Body of pancreas (tissue), 4 donors: ENCODE measurements at regions not wholly inside any gene's neighbourhood (a gene's known extent, or its start where the extent isn't known, plus 50 kb on each side); places are given as distances from the start of the nearest gene placed in this dataset.

Experiments
- CTCF ChIP-seq, 7 experiments: fragments of 450-650 bp in 4 of 7; fragments of 200-600 bp in 3 of 7; sonication (generic) in 3 of 7; IDR thresholded peaks; one replicate each; pipeline ENCODE4 v1.5.1; 2016 to 2019; ENCODE audit warnings: antibody characterized with exemption in 7 of 7
- POLR2A ChIP-seq, 3 donors: fragments of 450-650 bp; IDR thresholded peaks; one replicate each; pipeline ENCODE4 v1.6.1; 2016; ENCODE audit warnings: antibody characterized with exemption in 3 of 3, mild to moderate bottlenecking in 2 of 3

- TF ChIP-seq CTCF (IDR thresholded peaks at IDR 0.05) (no peak), POLR2A (IDR thresholded peaks at IDR 0.05) (no peak)
Measured at GRCh38 chr10:107425931-107426553, 261.5 kb upstream of the SORCS1 start.
